Brain microvascular endothelial cell (primary cell): ENCODE measurements at regions not wholly inside any gene's neighbourhood (a gene's known extent, or its start where the extent isn't known, plus 50 kb on each side); places are given as distances from the start of the nearest gene placed in this dataset.

Experiments
- DNase-seq: peaks from one replicate; pipeline ENCODE4 v3.0.0-alpha.2; 2020
- H3K27ac ChIP-seq: fragments of 250-450 bp; sonication (Bioruptor Pico); 2 replicates; pipeline ENCODE4 v1.5.1; 2020; ENCODE audit warnings: mild to moderate bottlenecking, moderate library complexity
- H3K27me3 ChIP-seq: fragments of 250-450 bp; sonication (Bioruptor Pico); replicated peaks from 2 replicates; pipeline ENCODE4 v1.5.1; 2020; ENCODE audit warnings: mild to moderate bottlenecking
- H3K36me3 ChIP-seq: fragments of 250-450 bp; sonication (Bioruptor Pico); replicated peaks from 2 replicates; pipeline ENCODE4 v1.5.1; 2020; ENCODE audit warnings: mild to moderate bottlenecking
- H3K4me3 ChIP-seq: 2 replicates; pipeline ENCODE4 v1.5.1; 2011; ENCODE audit warnings: low read depth, mild to moderate bottlenecking, control low read depth, low read length, moderate library complexity
- in situ Hi-C: cut with HindIII; loops from 2 replicates; pipeline ENCODE4 v1.10.0; 2017; ENCODE audit warnings: low sequenced_read_pairs, low pct_ligation_motif_present
- TF ChIP-seq, protein P1 (sequence below): IDR thresholded peaks from 2 replicates; pipeline ENCODE4 v1.5.1; 2011; ENCODE audit warnings: low read depth, mild to moderate bottlenecking, moderate library complexity, low read length, control low read depth, inconsistent platforms; ENCODE audit errors: missing control alignments

DNA sequence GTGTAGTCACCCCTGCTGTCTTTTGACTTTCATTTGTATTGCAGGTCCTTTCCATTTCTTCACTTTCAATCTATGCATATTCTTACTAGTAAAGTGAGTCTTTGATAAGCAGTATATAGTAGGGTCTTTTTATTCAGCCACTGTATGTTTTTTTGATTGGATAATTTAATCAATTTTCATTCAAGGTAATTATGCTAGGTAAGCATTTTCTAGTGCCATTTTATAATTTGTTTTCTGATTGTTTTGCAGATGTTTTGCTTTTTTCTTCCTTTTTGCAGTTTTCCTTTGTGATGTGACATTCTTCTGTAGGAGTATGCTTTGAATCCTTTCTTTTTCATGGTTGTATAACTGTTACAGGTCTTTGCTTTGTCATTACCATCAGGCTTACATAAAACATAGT is 504.3 kb upstream of the GBE1 start:
- no peaks in the 10 kb centered on the region for H3K36me3 ChIP-seq
- H3K4me3 ChIP-seq: no peak overlapping the region
- no peak for DNase-seq
- in situ Hi-C loops: no loop called here
- TF ChIP-seq, protein P1, sequence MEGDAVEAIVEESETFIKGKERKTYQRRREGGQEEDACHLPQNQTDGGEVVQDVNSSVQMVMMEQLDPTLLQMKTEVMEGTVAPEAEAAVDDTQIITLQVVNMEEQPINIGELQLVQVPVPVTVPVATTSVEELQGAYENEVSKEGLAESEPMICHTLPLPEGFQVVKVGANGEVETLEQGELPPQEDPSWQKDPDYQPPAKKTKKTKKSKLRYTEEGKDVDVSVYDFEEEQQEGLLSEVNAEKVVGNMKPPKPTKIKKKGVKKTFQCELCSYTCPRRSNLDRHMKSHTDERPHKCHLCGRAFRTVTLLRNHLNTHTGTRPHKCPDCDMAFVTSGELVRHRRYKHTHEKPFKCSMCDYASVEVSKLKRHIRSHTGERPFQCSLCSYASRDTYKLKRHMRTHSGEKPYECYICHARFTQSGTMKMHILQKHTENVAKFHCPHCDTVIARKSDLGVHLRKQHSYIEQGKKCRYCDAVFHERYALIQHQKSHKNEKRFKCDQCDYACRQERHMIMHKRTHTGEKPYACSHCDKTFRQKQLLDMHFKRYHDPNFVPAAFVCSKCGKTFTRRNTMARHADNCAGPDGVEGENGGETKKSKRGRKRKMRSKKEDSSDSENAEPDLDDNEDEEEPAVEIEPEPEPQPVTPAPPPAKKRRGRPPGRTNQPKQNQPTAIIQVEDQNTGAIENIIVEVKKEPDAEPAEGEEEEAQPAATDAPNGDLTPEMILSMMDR: no peak
- H3K27me3 ChIP-seq: no peaks in the 10 kb centered on the region
- no peak overlapping the region for H3K27ac ChIP-seq

DNA sequence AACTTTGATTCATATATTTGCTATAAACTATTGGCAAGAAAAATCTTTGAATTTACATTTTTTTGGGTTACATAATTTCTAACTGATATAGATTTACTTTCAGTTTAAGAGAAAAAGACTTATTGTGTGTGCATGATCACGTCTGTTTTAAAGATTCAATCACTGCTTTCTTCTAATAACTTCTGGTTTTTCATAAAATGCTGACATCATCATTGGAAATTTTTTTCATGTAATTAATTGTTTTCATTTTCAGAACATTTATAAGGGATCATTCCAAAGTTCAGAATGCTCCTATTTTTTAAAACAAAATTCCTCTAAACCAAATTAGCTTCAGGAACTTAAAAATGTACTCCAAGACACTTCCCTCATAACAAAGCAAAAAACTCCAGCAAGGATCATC is 500.7 kb upstream of the GBE1 start:
- DNase-seq: no peak
- H3K4me3 ChIP-seq: no peak overlapping the region
- H3K27me3 ChIP-seq: no peaks in the 10 kb centered on the region
- TF ChIP-seq, protein P1: no peak
- no peak overlapping the region for H3K27ac ChIP-seq
- in situ Hi-C loops: no loop called here
- no peaks in the 10 kb centered on the region for H3K36me3 ChIP-seq

DNA sequence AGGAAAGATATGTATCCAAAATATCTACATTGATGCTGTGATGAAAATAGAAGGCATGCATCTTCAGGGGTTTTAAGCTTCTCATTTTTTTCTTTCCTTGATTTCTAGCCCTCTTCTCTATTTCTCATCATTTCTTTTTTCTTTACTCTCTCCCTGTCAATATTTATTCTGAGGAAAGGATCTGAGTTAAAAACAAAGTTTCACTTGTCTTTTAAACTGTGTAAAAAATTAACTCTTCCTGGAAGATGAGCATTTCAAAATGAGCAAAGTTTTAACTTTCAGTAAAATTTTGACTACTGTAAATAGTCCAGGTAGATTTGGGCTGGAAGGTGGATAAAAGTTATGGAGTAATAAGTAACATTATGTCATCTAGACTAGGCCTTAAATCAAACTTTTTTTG is 500.2 kb upstream of the GBE1 start:
- no peaks in the 10 kb centered on the region for H3K27me3 ChIP-seq
- no peak for DNase-seq
- no peak overlapping the region for H3K4me3 ChIP-seq
- no peak overlapping the region for H3K27ac ChIP-seq
- no peaks in the 10 kb centered on the region for H3K36me3 ChIP-seq
- TF ChIP-seq, protein P1: no peak
- in situ Hi-C loops: no loop called here

DNA sequence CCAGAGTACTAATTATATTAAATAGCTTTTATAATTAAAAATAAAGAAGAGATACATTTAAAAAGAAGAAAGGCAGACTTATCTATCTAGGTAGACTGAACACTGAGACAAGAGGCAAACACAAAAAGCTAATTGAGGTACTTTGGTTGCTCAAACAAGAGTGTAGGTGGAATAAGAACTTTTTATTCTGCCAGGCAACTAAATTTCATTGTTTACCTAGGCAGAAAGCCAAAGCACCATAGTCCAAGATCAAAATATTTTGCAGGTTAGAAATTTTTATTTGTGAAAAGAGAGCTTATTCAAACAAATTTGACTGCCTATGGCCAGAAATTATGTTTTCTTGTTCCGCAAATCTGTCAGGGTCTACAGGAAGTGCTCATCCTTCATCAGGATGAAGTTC is 499.6 kb upstream of the GBE1 start:
- no peaks in the 10 kb centered on the region for H3K27me3 ChIP-seq
- DNase-seq: no peak
- in situ Hi-C loops: no loop called here
- H3K36me3 ChIP-seq: no peaks in the 10 kb centered on the region
- TF ChIP-seq, protein P1: no peak
- no peak overlapping the region for H3K27ac ChIP-seq
- H3K4me3 ChIP-seq: no peak overlapping the region

DNA sequence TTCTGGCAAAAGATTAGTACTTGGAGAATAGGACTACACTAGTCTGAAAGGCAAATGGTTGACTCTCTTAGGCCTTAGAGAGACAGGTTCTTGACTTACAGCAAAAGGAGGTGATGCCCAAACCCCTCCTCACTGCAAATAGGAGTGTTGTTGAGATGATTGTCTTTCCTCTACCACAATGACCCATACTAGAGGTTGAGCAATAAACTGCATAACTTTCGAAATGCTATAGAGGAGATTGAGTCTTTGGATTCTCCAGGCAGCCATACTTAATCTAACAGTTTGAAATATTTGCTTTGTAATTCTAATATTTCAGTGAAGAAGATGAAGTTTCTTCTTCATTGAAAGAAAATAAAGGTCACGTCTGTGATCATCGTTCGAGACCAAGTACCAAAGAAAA is 498.5 kb upstream of the GBE1 start:
- TF ChIP-seq, protein P1: no peak
- Histone ChIP-seq H3K4me3 (no peak overlapping the region), H3K27me3 (no peaks in the 10 kb centered on the region), H3K27ac (no peak overlapping the region), H3K36me3 (no peaks in the 10 kb centered on the region)
- DNase-seq: no peak
- in situ Hi-C loops: no loop called here

DNA sequence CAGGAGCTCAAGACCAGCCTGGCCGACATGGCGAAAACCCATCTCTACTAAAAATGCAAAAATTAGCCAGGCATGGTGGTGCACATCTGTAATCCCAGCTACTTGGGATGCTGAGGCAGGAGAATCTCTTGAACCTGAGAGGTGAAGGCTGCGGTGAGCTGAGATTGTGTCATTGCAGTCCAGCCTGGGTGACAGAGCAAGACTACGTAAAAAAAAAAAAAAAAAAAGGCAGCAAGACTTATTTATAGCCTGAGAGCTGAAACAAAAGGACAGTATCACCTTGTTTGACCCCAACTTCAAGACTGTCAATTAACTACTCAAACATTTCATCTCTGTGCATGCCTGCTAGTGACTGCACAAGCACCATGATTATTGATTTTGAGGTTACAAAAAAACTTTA is 478.9 kb upstream of the GBE1 start:
- H3K27me3 ChIP-seq: no peaks in the 10 kb centered on the region
- no peak for DNase-seq
- TF ChIP-seq, protein P1: no peak
- H3K4me3 ChIP-seq: no peak overlapping the region
- in situ Hi-C loops: no loop called here
- no peak overlapping the region for H3K27ac ChIP-seq
- H3K36me3 ChIP-seq: no peaks in the 10 kb centered on the region
